ENCODE measurements at regions not wholly inside any gene's neighbourhood (a gene's known extent, or its start where the extent isn't known, plus 50 kb on each side); places are given as distances from the start of the nearest gene placed in this dataset.

- Histone ChIP-seq H3K4me3 (ENCODE audit: insufficient read depth, low read depth, low read length) (no peak overlapping the region), H3K9ac (ENCODE audit: low read depth, low read length) (no peak overlapping the region), H3K23ac (ENCODE audit: low read depth, low read length) (no peak overlapping the region), H2AK9ac (replicated peaks; ENCODE audit: low read depth, low read length, poor library complexity) (no peak overlapping the region), H4K91ac (ENCODE audit: insufficient read depth, low read depth, low read length) (no peak overlapping the region), H3K14ac (replicated peaks; ENCODE audit: low read depth, low read length) (no peak overlapping the region), H2AK5ac (ENCODE audit: low read depth, low read length) (no peak overlapping the region), H3K9me1 (ENCODE audit: insufficient read depth, low read length) (no peaks in the 10 kb centered on the region; the same call in 1 of the 2 replicates), H3K56ac (ENCODE audit: extremely low read depth, insufficient read depth, low read length) (no peak overlapping the region), H4K20me1 (ENCODE audit: insufficient read depth, low read length) (no peaks in the 10 kb centered on the region), H3K36me3 (ENCODE audit: control insufficient read depth, insufficient read depth, low read length) (no peaks in the 10 kb centered on the region), H3K9me3 (ENCODE audit: control insufficient read depth, insufficient read depth, low read length) (no peaks in the 10 kb centered on the region; the same call in 1 of the 2 replicates), H2BK120ac (ENCODE audit: low read depth, low read length) (no peak overlapping the region), H3K27ac (ENCODE audit: insufficient read depth, low read length) (no peak overlapping the region), H2BK20ac (ENCODE audit: low read depth, low read length) (no peak overlapping the region), H3K79me1 (ENCODE audit: low read depth in 1 of 2, low read length in 2 of 2) (no peaks in the 10 kb centered on the region), H3K4me1 (ENCODE audit: control insufficient read depth, insufficient read depth, low read length) (peaks cover 6% of the 10 kb centered on the region), H3K18ac (ENCODE audit: low read depth, low read length) (no peak overlapping the region), H3K4ac (ENCODE audit: low read depth, low read length) (no peak overlapping the region), H3K4me2 (ENCODE audit: low read depth, low read length) (no peak overlapping the region), H2BK5ac (ENCODE audit: low read depth, low read length, poor library complexity, severe bottlenecking) (no peak overlapping the region), H3K27me3 (ENCODE audit: control insufficient read depth, insufficient read depth, low read length) (no peaks in the 10 kb centered on the region), H2AFZ (replicated peaks; ENCODE audit: low read length, poor library complexity) (no peak overlapping the region), H2BK15ac (ENCODE audit: low read depth, low read length) (no peak overlapping the region), H4K5ac (ENCODE audit: low read depth, low read length) (no peak overlapping the region), H4K8ac (ENCODE audit: low read depth in 2 of 2, low read length in 2 of 2) (no peak overlapping the region)
- BruUV-seq (replicated peaks), result no TSS peak
- POLR2A ChIA-PET (ENCODE audit: unreplicated experiment), result no interaction called here
- dilution Hi-C loops (cut with HindIII; ENCODE audit: low sequenced_read_pairs, unreplicated experiment) (no loop called here), intact Hi-C loops (cut with micrococcal nuclease) (no loop called here), in situ Hi-C loops (cut with MboI; ENCODE audit: low sequenced_read_pairs) (no loop called here)
- CTCF ChIA-PET, result no interaction called here
- WGBS, 2 experiments (ENCODE audit: extremely low coverage in 2 of 2, insufficient read length in 1 of 2), result no CpG with 5 or more reads among the region's 3 CpGs
- TF ChIP-seq MXI1 (IDR thresholded peaks at IDR 0.05; ENCODE audit: borderline replicate concordance, low read depth, low read length) (no peak), USF2 (IDR thresholded peaks at IDR 0.05; ENCODE audit: low read depth, low read length) (no peak), CTCF (conservative IDR thresholded peaks at IDR 0.05; ENCODE audit: low read depth, low read length) (no peak), RCOR1 (IDR thresholded peaks at IDR 0.05; ENCODE audit: insufficient replicate concordance, low read length) (no peak), FOS (IDR thresholded peaks at IDR 0.05; ENCODE audit: low read depth, low read length) (no peak), NFE2L2 (IDR thresholded peaks at IDR 0.05; ENCODE audit: low read depth, low read length) (no peak), SMC3 (IDR thresholded peaks at IDR 0.05; ENCODE audit: low read depth, low read length) (no peak), ELK1 (IDR thresholded peaks at IDR 0.05; ENCODE audit: borderline replicate concordance, low read depth, low read length) (no peak), BHLHE40 (IDR thresholded peaks at IDR 0.05; ENCODE audit: low read depth, low read length) (no peak), MAFK (IDR thresholded peaks at IDR 0.05; ENCODE audit: low read depth, low read length) (no peak), POLR2A (IDR thresholded peaks at IDR 0.05; ENCODE audit: low read depth, low read length) (no peak), MAZ (IDR thresholded peaks at IDR 0.05; ENCODE audit: borderline replicate concordance, low read depth, low read length) (no peak), CHD1 (IDR thresholded peaks at IDR 0.05; ENCODE audit: low read depth, low read length) (no peak), RAD21 (IDR thresholded peaks at IDR 0.05; ENCODE audit: low read length) (no peak), CEBPB (IDR thresholded peaks at IDR 0.05; ENCODE audit: low read depth, low read length) (no peak), RFX5 (IDR thresholded peaks at IDR 0.05; ENCODE audit: low read depth, low read length) (no peak)
- no peak for ATAC-seq (ENCODE audit: low read depth)
- no peak for DNase-seq
Measured at GRCh38 chr4:99762728-99763127, 53.9 kb upstream of the DAPP1 start.

All from IMR-90 (cell line).